ENCODE measurements at regions not wholly inside any gene's neighbourhood (a gene's known extent, or its start where the extent isn't known, plus 50 kb on each side); places are given as distances from the start of the nearest gene placed in this dataset.

- TF ChIP-seq, protein P1, sequence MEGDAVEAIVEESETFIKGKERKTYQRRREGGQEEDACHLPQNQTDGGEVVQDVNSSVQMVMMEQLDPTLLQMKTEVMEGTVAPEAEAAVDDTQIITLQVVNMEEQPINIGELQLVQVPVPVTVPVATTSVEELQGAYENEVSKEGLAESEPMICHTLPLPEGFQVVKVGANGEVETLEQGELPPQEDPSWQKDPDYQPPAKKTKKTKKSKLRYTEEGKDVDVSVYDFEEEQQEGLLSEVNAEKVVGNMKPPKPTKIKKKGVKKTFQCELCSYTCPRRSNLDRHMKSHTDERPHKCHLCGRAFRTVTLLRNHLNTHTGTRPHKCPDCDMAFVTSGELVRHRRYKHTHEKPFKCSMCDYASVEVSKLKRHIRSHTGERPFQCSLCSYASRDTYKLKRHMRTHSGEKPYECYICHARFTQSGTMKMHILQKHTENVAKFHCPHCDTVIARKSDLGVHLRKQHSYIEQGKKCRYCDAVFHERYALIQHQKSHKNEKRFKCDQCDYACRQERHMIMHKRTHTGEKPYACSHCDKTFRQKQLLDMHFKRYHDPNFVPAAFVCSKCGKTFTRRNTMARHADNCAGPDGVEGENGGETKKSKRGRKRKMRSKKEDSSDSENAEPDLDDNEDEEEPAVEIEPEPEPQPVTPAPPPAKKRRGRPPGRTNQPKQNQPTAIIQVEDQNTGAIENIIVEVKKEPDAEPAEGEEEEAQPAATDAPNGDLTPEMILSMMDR (IDR thresholded peaks at IDR 0.05) = no peak
- TF ChIP-seq POLR2A (IDR thresholded peaks at IDR 0.05) = no peak
Measured at GRCh38 chr20:11785885-11786507, 131.7 kb upstream of the BTBD3 start.

Measured in lower leg skin (tissue), 3 donors.